GM21515 (cell line): ENCODE measurements at regions not wholly inside any gene's neighbourhood (a gene's known extent, or its start where the extent isn't known, plus 50 kb on each side); places are given as distances from the start of the nearest gene placed in this dataset.
A peak's percentile ranks its signal among the peaks of the same experiment; 100 is the strongest.
"Not testable (repeated sequence)": the region's sequence is repeated elsewhere in the genome, so short reads cannot be mapped to it uniquely, and the experiment has no call there.

Experiments used
- ATAC-seq: cut with Tn5 transposase; IDR thresholded peaks from one replicate; pipeline ENCODE4 v1.9.1; 2021; ENCODE audit not compliant: unreplicated experiment

GRCh38 chr14:52202151-52202550 lies 65.3 kb upstream of the PTGDR start:
- no peak for ATAC-seq

DNA sequence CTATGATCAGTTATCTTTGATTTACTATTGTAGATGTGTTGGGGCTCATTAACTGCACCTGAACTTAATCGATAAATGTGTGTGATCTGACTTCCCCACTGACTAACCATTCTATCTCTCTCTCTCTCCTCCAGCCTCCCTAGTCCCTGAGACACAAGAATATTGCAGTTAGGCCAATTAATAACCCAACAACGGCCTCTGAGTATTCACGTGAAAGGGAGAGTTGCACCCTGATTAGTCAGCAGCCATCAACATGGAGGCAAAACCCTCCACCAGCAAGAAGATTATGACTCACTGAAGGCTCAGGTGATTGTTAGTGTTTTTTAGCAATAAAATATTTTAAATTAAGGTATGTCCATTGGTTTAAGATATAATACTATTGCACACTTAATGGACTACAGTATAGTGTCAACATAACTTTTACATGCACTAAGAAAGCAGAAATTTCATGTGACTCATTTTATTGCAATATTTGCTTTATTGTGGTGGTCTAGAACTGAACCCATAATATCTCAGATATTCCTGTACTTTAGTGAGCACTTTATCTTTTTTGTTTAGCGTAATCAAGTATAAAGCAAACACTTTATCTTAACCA lies 77.1 kb upstream of the PTGDR start:
- ATAC-seq, result no peak

DNA sequence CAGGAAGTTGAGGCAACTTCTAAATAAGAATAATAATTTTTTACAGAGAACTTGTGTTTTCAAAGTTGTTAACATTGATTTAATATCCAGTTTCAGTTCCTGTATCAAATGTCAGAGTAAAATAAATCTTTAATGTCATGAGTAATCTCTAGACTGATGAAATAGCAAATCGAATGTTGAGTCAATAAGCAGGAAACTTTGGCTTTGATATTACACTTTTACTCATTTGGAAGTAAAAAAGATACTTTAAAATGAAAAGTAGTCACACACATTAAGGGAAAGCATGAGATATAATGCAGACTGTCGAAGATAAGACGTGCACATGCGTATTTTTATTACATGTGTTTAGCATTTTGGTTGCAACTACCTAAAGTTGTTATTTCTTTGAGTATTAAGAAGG lies 78.2 kb upstream of the PTGDR start:
- no peak for ATAC-seq

- ATAC-seq, result no peak
Observed at GRCh38 chr14:52188381-52188780, 79.1 kb upstream of the PTGDR start.

- ATAC-seq, result no peak
Observed at GRCh38 chr14:52185178-52185577, 82.3 kb upstream of the PTGDR start.

DNA sequence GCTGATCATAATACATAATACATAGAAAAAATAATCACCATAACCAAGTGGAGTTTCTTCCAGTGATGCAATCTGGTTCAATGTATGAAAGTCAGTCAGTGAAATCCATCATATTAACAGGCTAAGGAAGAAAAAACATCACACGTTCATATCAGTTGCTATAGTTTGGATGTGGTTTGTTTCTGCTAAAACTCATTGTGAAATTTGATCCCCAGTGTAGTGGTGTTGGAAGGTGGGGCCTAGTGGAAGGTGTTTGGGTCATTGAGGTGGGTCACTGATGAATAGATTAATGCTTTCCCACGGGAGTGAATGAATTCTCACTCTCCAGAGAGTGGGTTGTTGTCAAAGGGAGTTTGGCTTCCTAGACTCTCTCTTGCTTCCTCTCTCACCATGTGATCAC lies 84.6 kb upstream of the PTGDR start:
- no peak for ATAC-seq

GRCh38 chr14:52179141-52179790 lies 88.2 kb upstream of the PTGDR start:
- no peak for ATAC-seq

DNA sequence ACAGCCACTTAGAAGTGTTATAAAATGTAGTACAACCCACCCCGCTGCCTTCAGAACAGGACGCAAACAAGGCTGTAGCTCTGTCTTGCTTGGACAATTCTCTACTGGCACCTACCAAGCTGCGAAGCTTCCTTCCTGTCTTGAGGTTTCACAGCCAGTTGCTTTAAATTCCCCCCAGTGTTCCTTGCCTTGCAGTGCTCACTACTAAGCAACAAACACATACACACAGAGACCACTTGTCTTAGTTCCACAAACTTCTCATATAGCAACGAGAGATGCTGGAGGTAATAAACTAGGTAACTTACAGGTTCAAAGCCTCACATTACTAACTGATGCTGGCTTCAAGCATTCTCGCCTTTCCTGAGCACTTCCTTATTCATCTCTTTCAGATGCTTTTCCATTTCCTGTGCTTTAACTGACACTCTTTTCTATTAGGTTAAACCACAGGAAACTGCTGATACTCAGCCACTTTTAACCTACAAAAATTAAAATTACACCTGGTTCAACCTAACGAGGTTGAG lies 91.5 kb upstream of the PTGDR start:
- ATAC-seq, result peak; percentile 73

GRCh38 chr14:52171932-52172331 lies 95.6 kb upstream of the PTGDR start:
- not testable (repeated sequence) for ATAC-seq

- no peak for ATAC-seq
Observed at GRCh38 chr14:52166822-52167221, 98.0 kb upstream of the NID2 start.

DNA sequence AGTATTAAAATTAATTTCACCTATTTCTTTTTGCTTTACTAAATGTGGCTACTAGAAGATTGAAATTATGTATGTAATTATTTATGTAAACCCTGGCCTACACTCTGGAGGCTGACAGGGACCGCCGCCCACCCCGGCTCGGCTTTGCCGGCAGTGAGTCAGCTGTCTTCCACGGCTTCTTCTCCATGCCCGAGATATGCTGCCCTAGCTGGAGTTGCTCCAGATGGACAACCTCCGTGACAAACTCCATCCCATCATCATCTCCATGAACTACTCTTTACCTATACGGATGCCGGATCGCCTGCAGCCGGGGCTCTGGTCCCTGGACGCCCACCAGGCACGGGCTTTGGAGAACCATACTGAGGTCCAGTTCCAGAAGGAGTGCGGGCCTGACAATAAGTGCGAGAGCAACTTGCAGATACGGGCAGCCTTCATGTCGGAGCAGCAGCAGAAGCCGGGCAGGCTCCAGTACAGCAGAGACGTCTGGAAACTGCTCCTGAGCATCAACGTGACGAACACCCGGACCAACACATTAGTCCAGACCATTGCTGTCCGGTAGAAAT lies 86.9 kb upstream of the NID2 start:
- no peak for ATAC-seq

- no peak for ATAC-seq
Observed at GRCh38 chr14:52154992-52155650, 86.3 kb upstream of the NID2 start.

- ATAC-seq, result no peak
Observed at GRCh38 chr14:52153939-52154338, 85.1 kb upstream of the NID2 start.

DNA sequence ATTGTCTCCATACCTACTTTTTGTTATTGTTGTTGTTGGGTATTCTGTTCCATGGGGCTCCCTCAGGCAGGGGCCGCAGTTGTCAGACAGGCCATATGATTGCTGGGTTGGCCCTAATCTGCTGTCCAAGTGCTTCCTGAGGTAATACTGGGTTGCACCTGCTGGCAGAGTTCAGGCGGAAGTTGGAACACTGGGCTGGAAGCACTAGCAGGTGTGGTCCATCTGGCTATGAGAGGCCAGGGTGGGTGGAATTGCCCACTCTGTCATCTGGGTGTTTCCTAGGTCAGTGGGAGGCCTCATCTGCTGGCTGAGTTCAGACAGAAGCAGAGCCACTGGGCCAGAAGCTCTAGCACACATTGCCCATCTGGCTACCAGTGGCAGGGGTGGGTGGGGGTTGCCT lies 81.3 kb upstream of the NID2 start:
- ATAC-seq, result no peak

DNA sequence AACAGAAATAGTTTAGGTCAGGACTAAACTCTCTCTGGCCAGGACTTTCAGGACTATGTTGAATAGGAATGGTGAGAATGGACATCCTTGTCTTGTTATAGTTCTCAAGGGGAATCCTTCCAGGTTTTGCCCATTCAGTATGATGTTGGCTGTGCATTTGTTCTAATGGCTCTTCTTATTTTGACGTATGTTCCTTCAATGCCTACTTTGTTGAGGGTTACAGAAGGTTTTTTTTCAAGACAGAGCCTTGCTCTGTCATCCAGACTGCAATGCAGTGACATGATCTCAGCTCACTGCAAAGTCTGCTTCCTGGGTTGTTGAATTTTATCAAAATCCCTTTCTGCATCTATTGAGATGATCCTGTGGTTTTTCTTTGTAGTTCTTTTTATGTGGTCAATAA lies 79.5 kb upstream of the NID2 start:
- ATAC-seq, result no peak

GRCh38 chr14:52146504-52146903 lies 77.6 kb upstream of the NID2 start:
- no peak for ATAC-seq

DNA sequence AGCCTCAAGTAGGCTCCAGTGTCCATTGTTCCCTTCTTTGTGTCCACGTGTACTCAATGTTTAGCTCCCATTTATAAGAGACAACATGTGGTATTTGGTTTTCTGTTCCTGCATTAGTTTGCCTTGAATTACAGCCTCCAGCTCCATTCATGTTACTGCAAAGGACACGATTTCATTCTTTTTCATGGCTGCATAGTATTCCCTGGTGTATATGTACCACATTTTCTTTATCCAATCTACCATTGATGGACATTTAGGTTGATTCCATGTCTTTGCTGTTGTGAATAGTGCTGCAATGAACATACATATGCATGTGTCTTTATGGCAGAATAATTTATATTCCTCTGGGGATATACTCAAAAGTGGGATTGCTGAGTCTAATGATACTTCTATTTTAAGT lies 75.2 kb upstream of the NID2 start:
- not testable (repeated sequence) for ATAC-seq

DNA sequence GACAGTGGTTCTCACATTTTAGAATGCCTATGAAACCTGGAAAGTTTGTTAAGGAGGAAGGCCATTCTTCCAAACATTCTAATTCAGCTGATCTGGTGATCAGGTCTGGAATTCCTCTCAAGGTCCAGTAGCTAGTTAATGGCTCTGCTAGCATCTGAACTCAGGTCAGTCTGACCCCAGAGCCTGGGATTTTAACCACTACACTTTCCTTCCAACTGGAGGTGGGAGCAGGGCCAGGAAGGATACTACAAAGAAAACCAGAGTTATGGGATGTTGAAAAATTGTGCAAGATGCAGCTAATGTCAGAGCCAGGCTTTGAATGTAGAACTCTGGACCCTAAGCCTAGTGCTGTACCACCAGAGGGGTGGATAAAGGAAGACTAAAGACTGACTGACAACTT lies 73.6 kb upstream of the NID2 start:
- no peak for ATAC-seq

DNA sequence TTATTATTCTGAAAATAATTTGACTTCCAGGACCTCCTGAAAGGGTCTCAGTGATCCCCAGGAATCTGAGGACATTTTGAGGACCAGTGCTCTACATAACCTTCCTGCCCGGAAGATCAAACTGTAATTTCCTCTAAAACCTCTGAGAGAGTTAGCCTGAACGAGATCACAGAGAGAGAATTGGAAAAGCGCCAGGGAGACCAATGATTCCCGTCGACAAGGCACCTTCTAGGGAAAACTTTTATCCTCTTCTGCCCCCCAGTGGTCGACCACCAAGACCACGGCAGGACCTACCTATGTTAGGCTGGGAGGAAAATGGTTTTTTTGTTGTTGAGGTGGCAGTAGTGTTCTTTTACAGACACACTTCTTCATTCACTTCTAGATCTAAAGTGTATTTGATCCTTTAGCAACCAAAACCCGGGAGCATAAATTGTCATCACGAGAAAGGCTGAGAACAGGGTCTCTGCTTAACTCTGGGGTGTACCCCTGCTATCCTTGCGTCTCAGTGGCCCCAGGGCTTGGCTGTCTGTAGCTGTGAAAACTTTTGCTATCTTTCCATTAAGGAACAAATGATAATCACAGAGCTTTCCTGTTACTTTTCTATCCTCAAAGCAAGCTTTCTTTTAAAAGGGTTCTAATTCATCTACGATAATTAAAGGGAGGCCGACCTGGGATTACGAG lies 62.9 kb upstream of the NID2 start:
- ATAC-seq, result no peak

DNA sequence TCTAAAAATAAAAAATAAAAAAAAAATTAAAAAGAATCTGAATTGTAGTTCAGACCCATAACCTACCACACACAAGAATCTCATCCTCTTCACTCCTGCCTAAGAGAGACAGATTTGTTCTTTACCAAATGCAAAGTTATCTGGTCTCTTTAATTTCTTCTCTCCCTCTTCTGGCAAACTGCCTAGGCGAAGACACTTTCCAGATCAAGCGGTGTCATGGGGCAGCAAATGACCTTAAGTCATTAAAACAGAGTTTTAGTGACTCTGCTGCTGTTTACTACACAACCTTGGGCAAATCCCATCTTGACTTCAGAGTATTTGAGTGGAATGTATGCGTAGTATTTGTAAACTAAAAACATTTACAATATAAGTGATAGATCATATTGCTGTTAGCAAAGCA lies 60.9 kb upstream of the NID2 start:
- ATAC-seq, result no peak

- no peak for ATAC-seq
Observed at GRCh38 chr14:52125885-52126284, 57.0 kb upstream of the NID2 start.
